OCI-LY1 (cell line): ENCODE measurements at regions not wholly inside any gene's neighbourhood (a gene's known extent, or its start where the extent isn't known, plus 50 kb on each side); places are given as distances from the start of the nearest gene placed in this dataset.

Experiments
- H2AFZ ChIP-seq: fragments of 200-600 bp; sonication (generic), shearing (Covaris generic); 2 replicates; pipeline ENCODE4 v1.6.0; 2014; ENCODE audit warnings: antibody characterized with exemption, mild to moderate bottlenecking, low read length
- H3F3A ChIP-seq: fragments of 200-600 bp; sonication (generic), shearing (Covaris generic); 2 replicates; pipeline ENCODE4 v1.6.0; 2014; ENCODE audit warnings: mild to moderate bottlenecking, antibody characterized with exemption, low read length, moderate library complexity; ENCODE audit not compliant: insufficient read depth
- H3K27ac ChIP-seq: fragments of 200-600 bp; sonication (generic); 2 replicates; pipeline ENCODE4 v1.5.1; 2014; ENCODE audit warnings: low read length, mixed run types, mild to moderate bottlenecking, low read depth; ENCODE audit not compliant: poor library complexity, severe bottlenecking
- H3K27me3 ChIP-seq: fragments of 200-600 bp; sonication (generic); 2 replicates; pipeline ENCODE4 v1.6.0; 2014; ENCODE audit warnings: antibody characterized with exemption, mild to moderate bottlenecking, low read length, moderate library complexity; ENCODE audit not compliant: insufficient read depth
- H3K36me3 ChIP-seq: fragments of 200-600 bp; sonication (generic); 2 replicates; pipeline ENCODE4 v1.6.1; 2014; ENCODE audit warnings: mild to moderate bottlenecking, antibody characterized with exemption, low read length, moderate library complexity, mixed read lengths; ENCODE audit not compliant: insufficient read depth
- H3K4me1 ChIP-seq: fragments of 200-600 bp; sonication (generic); 2 replicates; pipeline ENCODE4 v1.5.1; 2014; ENCODE audit warnings: mild to moderate bottlenecking, low read length, moderate library complexity; ENCODE audit not compliant: insufficient read depth, severe bottlenecking
- H3K4me2 ChIP-seq: fragments of 200-600 bp; sonication (generic), shearing (Covaris generic); 2 replicates; pipeline ENCODE4 v1.6.1; 2014; ENCODE audit warnings: low read length
- H3K4me3 ChIP-seq: fragments of 200-600 bp; sonication (generic); 2 replicates; pipeline ENCODE4 v1.5.1; 2014; ENCODE audit warnings: low read length, low read depth, mild to moderate bottlenecking, mixed read lengths; ENCODE audit not compliant: poor library complexity, severe bottlenecking
- H3K79me2 ChIP-seq: fragments of 200-600 bp; shearing (Covaris generic); 2 replicates; pipeline ENCODE4 v1.6.1; 2016; ENCODE audit warnings: mixed run types, low read length, mixed read lengths; ENCODE audit not compliant: insufficient read depth
- H3K9ac ChIP-seq: fragments of 200-600 bp; sonication (generic), shearing (Covaris generic); 2 replicates; pipeline ENCODE4 v1.6.1; 2014; ENCODE audit warnings: mild to moderate bottlenecking, low read length, mixed read lengths
- H3K9me2 ChIP-seq: fragments of 200-600 bp; sonication (generic), shearing (Covaris generic); 2 replicates; pipeline ENCODE4 v1.6.1; 2014; ENCODE audit warnings: low read depth, mild to moderate bottlenecking, low read length, mixed read lengths
- H3K9me3 ChIP-seq: fragments of 200-600 bp; shearing (Covaris generic); 2 replicates; pipeline ENCODE4 v1.6.1; 2014; ENCODE audit warnings: low read length, mixed read lengths
- H4K20me1 ChIP-seq: fragments of 200-600 bp; sonication (generic), shearing (Covaris generic); 2 replicates; pipeline ENCODE4 v1.6.0; 2016; ENCODE audit warnings: mild to moderate bottlenecking, low read length; ENCODE audit not compliant: insufficient read depth
- CTCF ChIP-seq: fragments of 200-600 bp; sonication (generic), shearing (Covaris generic); IDR thresholded peaks from 2 replicates; pipeline ENCODE4 v1.5.1; 2017; ENCODE audit warnings: mild to moderate bottlenecking, antibody characterized with exemption, low read length, moderate library complexity, mixed read lengths
- EZH2 ChIP-seq: fragments of 200-600 bp; sonication (generic), shearing (Covaris generic); IDR thresholded peaks from 2 replicates; pipeline ENCODE4 v1.8.0; 2017; ENCODE audit warnings: borderline replicate concordance, mixed run types, mild to moderate bottlenecking, antibody characterized with exemption, low read length, moderate library complexity, mixed read lengths

- TF ChIP-seq CTCF: no peak
- no peak for TF ChIP-seq EZH2
- Histone ChIP-seq H3K4me3 (no peak overlapping the region), H2AFZ (no peak overlapping the region), H3K9me3 (no peaks in the 10 kb centered on the region), H3K4me2 (no peak overlapping the region), H3F3A (no peaks in the 10 kb centered on the region), H3K4me1 (no peaks in the 10 kb centered on the region), H3K27me3 (no peaks in the 10 kb centered on the region), H3K27ac (no peak overlapping the region), H3K9ac (no peak overlapping the region), H4K20me1 (no peaks in the 10 kb centered on the region), H3K9me2 (no peaks in the 10 kb centered on the region), H3K79me2 (no peaks in the 10 kb centered on the region), H3K36me3 (no peaks in the 10 kb centered on the region)
Measured at GRCh38 chr20:55741801-55742200, 263.5 kb downstream of the CBLN4 start.

GRCh38 chr20:55740076-55740475, 265.2 kb downstream of the CBLN4 start:
- Histone ChIP-seq H3K27ac (no peak overlapping the region), H3K4me2 (no peak overlapping the region), H3F3A (no peaks in the 10 kb centered on the region), H3K27me3 (no peaks in the 10 kb centered on the region), H3K9me3 (no peaks in the 10 kb centered on the region), H3K79me2 (no peaks in the 10 kb centered on the region), H4K20me1 (no peaks in the 10 kb centered on the region), H3K9ac (no peak overlapping the region), H3K9me2 (no peaks in the 10 kb centered on the region), H3K36me3 (no peaks in the 10 kb centered on the region), H3K4me3 (no peak overlapping the region), H3K4me1 (no peaks in the 10 kb centered on the region), H2AFZ (no peak overlapping the region)
- TF ChIP-seq CTCF (no peak), EZH2 (no peak)

GRCh38 chr20:55730321-55730720, 275.0 kb downstream of the CBLN4 start:
- H3F3A ChIP-seq: no peaks in the 10 kb centered on the region
- no peaks in the 10 kb centered on the region for H3K27me3 ChIP-seq

More at GRCh38 chr20:55730321-55730720, 275.0 kb downstream of the CBLN4 start:
- no peaks in the 10 kb centered on the region for H3K36me3 ChIP-seq
- H4K20me1 ChIP-seq: no peaks in the 10 kb centered on the region
- H3K4me2 ChIP-seq: no peak overlapping the region
- H3K4me1 ChIP-seq: no peaks in the 10 kb centered on the region
- no peak overlapping the region for H2AFZ ChIP-seq
- H3K79me2 ChIP-seq: no peaks in the 10 kb centered on the region
- no peak for TF ChIP-seq CTCF
- no peak for TF ChIP-seq EZH2
- H3K4me3 ChIP-seq: no peak overlapping the region
- H3K9me2 ChIP-seq: no peaks in the 10 kb centered on the region
- no peaks in the 10 kb centered on the region for H3K9me3 ChIP-seq
- no peak overlapping the region for H3K27ac ChIP-seq
- no peak overlapping the region for H3K9ac ChIP-seq
